ENCODE measurements at regions not wholly inside any gene's neighbourhood (a gene's known extent, or its start where the extent isn't known, plus 50 kb on each side); places are given as distances from the start of the nearest gene placed in this dataset.

- TF ChIP-seq, protein P1, sequence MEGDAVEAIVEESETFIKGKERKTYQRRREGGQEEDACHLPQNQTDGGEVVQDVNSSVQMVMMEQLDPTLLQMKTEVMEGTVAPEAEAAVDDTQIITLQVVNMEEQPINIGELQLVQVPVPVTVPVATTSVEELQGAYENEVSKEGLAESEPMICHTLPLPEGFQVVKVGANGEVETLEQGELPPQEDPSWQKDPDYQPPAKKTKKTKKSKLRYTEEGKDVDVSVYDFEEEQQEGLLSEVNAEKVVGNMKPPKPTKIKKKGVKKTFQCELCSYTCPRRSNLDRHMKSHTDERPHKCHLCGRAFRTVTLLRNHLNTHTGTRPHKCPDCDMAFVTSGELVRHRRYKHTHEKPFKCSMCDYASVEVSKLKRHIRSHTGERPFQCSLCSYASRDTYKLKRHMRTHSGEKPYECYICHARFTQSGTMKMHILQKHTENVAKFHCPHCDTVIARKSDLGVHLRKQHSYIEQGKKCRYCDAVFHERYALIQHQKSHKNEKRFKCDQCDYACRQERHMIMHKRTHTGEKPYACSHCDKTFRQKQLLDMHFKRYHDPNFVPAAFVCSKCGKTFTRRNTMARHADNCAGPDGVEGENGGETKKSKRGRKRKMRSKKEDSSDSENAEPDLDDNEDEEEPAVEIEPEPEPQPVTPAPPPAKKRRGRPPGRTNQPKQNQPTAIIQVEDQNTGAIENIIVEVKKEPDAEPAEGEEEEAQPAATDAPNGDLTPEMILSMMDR (IDR thresholded peaks at IDR 0.05; ENCODE audit: insufficient read depth, low read depth, low read length), result no peak
- TF ChIP-seq EZH2 (IDR thresholded peaks at IDR 0.05; ENCODE audit: insufficient read depth, low read length), result no peak
Measured at GRCh38 chr12:31895449-31896150, 63.6 kb upstream of the RESF1 start.
